ENCODE measurements at regions not wholly inside any gene's neighbourhood (a gene's known extent, or its start where the extent isn't known, plus 50 kb on each side); places are given as distances from the start of the nearest gene placed in this dataset.

DNA sequence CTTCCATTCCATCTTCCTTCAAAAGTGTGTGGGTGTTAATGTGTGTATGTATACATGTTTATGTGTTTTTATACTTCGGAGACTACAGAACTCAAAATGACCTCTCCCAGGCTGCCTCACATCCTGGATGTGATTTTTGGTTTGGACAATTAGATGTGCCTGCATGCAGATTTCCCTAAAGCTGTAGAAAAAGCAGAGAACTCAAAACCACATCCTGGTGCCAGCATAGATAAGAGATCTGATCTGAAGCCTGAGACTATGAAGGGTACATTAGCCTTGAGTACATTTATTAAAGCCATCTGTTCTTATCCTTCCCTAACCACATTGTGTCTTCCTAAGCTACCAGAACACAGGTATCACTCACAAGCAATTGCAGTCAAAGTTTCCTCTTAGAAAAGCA lies 319.4 kb upstream of the RASGRP1 start:
- TF ChIP-seq, protein P1, sequence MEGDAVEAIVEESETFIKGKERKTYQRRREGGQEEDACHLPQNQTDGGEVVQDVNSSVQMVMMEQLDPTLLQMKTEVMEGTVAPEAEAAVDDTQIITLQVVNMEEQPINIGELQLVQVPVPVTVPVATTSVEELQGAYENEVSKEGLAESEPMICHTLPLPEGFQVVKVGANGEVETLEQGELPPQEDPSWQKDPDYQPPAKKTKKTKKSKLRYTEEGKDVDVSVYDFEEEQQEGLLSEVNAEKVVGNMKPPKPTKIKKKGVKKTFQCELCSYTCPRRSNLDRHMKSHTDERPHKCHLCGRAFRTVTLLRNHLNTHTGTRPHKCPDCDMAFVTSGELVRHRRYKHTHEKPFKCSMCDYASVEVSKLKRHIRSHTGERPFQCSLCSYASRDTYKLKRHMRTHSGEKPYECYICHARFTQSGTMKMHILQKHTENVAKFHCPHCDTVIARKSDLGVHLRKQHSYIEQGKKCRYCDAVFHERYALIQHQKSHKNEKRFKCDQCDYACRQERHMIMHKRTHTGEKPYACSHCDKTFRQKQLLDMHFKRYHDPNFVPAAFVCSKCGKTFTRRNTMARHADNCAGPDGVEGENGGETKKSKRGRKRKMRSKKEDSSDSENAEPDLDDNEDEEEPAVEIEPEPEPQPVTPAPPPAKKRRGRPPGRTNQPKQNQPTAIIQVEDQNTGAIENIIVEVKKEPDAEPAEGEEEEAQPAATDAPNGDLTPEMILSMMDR (IDR thresholded peaks at IDR 0.05) = no peak
- no peak overlapping the region for H3K4me3 ChIP-seq
- no peaks in the 10 kb centered on the region for H3K27me3 ChIP-seq (replicated peaks; ENCODE audit: insufficient read depth)
- H3K4me1 ChIP-seq (ENCODE audit: control insufficient read depth in 1 of 2, low read depth in 2 of 2) = peaks cover 0 to 6% of the 10 kb centered on the region in 2 donors
- no peaks in the 10 kb centered on the region for H3K36me3 ChIP-seq
- no peaks in the 10 kb centered on the region for H3K9me3 ChIP-seq
- H3K27ac ChIP-seq = no peak overlapping the region
- no peak for ATAC-seq (ENCODE audit: insufficient number of reproducible peaks, low FRiP score, low read depth)
- no peak for DNase-seq (ENCODE audit: low spot score)

DNA sequence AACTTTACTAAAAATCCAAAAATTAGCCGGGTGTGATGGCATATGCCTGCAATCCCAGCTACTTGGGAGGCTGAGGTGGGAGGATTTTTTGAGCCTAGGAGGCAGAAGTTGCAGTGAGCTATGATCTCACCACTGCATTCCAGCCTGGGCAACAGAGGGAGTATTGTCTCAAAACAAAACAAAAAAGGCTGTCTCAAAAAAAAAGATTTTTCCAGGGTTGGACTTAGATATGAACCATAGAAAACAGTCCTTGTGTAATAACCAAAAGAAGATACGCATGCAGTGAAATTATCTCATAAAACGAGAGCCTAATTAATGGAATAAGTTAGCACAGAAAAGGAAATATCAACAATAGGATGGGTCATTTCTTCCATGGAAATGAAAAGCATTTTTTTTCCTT lies 320.4 kb upstream of the RASGRP1 start:
- DNase-seq (ENCODE audit: low spot score) = no peak
- Histone ChIP-seq H3K4me1 (ENCODE audit: control insufficient read depth in 1 of 2, low read depth in 2 of 2) (peaks cover 0 to 3% of the 10 kb centered on the region in 2 donors), H3K27ac (no peak overlapping the region), H3K27me3 (replicated peaks; ENCODE audit: insufficient read depth) (no peaks in the 10 kb centered on the region), H3K36me3 (no peaks in the 10 kb centered on the region), H3K4me3 (no peak overlapping the region), H3K9me3 (no peaks in the 10 kb centered on the region)
- TF ChIP-seq, protein P1 (IDR thresholded peaks at IDR 0.05) = no peak
- no peak for ATAC-seq (ENCODE audit: insufficient number of reproducible peaks, low FRiP score, low read depth)

DNA sequence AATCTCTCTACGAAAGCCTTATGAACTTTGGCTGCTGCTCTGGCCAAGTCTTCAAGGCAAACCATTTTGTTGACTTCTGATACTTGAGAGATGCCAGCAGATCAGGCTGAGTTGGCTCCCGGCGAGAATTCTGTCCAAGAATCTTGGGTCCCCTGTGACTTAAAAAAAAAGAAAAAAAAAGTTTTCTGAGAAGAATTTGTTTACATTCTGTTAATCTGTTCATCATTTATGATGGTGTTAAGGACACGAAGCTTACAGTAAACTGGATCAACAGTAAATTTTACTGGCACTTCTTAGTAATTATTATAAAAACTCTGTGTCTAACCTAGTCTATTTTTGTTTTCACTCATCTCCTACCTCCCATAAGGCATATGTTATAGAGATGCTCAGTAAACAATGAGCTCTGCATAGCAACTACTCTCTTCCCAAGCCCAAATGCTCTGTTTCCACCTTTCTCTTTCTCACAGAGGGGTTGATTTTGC lies 320.9 kb upstream of the RASGRP1 start:
- H3K4me3 ChIP-seq = no peak overlapping the region
- no peaks in the 10 kb centered on the region for H3K4me1 ChIP-seq (ENCODE audit: control insufficient read depth in 1 of 2, low read depth in 2 of 2)
- H3K9me3 ChIP-seq = no peaks in the 10 kb centered on the region
- ATAC-seq (ENCODE audit: insufficient number of reproducible peaks, low FRiP score, low read depth) = no peak
- TF ChIP-seq, protein P1 (IDR thresholded peaks at IDR 0.05) = no peak
- no peaks in the 10 kb centered on the region for H3K36me3 ChIP-seq
- no peak overlapping the region for H3K27ac ChIP-seq
- no peak for DNase-seq (ENCODE audit: low spot score)
- no peaks in the 10 kb centered on the region for H3K27me3 ChIP-seq (replicated peaks; ENCODE audit: insufficient read depth)

DNA sequence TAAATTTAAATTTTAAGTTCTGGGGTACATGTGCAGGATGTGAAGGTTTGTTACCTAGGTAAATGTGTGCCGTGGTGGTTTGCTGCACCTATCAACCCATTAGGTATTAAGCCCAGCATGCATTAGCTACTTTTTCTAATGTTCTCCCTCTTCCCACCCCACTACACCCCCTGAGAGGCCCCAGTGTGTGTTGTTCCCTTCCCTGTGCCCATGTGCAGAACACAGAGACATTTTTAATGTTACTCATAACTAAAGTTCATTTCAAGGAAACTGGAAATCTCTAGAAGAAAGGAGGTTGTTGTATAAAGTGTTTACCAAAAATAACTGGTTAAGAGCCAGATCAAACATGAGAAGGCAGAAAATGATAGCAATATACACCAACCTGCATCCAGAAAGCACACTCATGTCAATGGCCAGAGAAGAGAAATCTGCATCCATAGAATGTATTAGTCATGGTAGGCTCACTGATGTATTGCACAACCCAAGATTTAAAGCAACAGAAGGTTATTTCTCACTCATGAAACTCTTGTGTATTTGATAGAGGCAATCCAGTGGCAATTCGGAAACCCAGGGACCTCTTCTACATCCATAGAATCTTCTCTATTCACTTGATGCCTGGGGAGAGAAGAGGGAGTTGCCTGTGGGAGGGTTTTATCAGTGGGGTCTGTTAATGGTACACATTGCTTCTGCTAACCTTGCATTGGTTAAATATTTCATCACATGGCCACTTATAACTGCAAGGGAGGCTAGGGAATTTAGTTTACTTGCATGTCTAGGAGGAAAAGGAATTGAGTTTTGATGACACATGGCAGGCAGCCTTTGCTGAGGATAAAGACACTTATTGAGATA lies 321.9 kb upstream of the RASGRP1 start:
- H3K27ac ChIP-seq = no peak overlapping the region
- no peak for ATAC-seq (ENCODE audit: insufficient number of reproducible peaks, low FRiP score, low read depth)
- TF ChIP-seq, protein P1 (IDR thresholded peaks at IDR 0.05) = no peak

DNA sequence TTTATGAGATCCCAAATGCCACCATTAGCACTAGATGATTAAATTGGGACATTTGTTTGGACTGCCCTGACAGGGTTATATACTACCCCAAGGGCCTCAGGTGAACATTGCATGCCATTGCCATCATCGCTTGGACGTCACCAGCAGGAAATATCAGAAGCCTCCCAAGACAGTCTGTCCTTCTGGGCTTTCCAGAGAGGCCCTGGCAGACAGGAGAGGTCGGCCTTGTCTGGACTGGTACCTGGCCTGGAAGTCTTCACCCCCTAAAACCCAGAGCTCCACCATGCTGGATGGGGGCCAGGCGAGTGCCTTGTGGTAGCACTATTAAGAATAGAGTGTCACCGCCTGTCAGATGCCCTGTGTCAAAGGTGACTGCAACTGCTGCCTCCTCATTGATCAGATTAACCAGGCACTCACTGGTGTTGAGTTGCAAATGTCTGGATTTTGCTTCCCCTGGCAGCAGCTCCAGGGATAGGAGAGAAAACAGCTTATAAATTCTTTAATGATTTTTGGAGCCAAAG lies 324.1 kb upstream of the RASGRP1 start:
- H3K27me3 ChIP-seq (replicated peaks; ENCODE audit: insufficient read depth) = no peaks in the 10 kb centered on the region
- H3K9me3 ChIP-seq = no peaks in the 10 kb centered on the region
- H3K4me1 ChIP-seq (ENCODE audit: control insufficient read depth in 1 of 2, low read depth in 2 of 2) = no peaks in the 10 kb centered on the region
- H3K36me3 ChIP-seq = no peaks in the 10 kb centered on the region
- H3K4me3 ChIP-seq = no peak overlapping the region
- DNase-seq (ENCODE audit: low spot score) (no peak), ATAC-seq (ENCODE audit: insufficient number of reproducible peaks, low FRiP score, low read depth) (no peak)
- TF ChIP-seq, protein P1 (IDR thresholded peaks at IDR 0.05) = no peak
- no peak overlapping the region for H3K27ac ChIP-seq

More for the DNA sequence above, 321.9 kb upstream of the RASGRP1 start:
- no peaks in the 10 kb centered on the region for H3K4me1 ChIP-seq (ENCODE audit: control insufficient read depth in 1 of 2, low read depth in 2 of 2)
- no peaks in the 10 kb centered on the region for H3K36me3 ChIP-seq
- DNase-seq (ENCODE audit: low spot score) = no peak
- no peaks in the 10 kb centered on the region for H3K9me3 ChIP-seq
- no peak overlapping the region for H3K4me3 ChIP-seq
- no peaks in the 10 kb centered on the region for H3K27me3 ChIP-seq (replicated peaks; ENCODE audit: insufficient read depth)

All from thoracic aorta (tissue), 2 donors.